Right lobe of liver (tissue), 6 donors: ENCODE measurements at regions not wholly inside any gene's neighbourhood (a gene's known extent, or its start where the extent isn't known, plus 50 kb on each side); places are given as distances from the start of the nearest gene placed in this dataset.

ENCODE experiments used
- ATAC-seq, 4 donors: fragments of 200-7000 bp; cut with Tn5 transposase; one replicate each; pipeline ENCODE4 v1.9.1; 2020; ENCODE audit warnings: mild to moderate bottlenecking in 4 of 4, moderate library complexity in 4 of 4
- DNase-seq, 3 donors: peaks; one replicate each; pipeline ENCODE4 v3.0.0-alpha.2; 2020
- H3K27ac ChIP-seq, 3 donors: fragments of 200-600 bp; one replicate each; pipeline ENCODE4 v1.8.0; 2022
- H3K27me3 ChIP-seq, 2 donors: fragments of 200-600 bp; one replicate each; pipeline ENCODE4 v1.8.0; 2022
- H3K36me3 ChIP-seq, 4 donors: fragments of 200-600 bp; sonication (generic) in 1 of 4; one replicate each; pipeline versions ENCODE4 v1.5.1 to v1.8.0; 2017 to 2022; ENCODE audit warnings: control low read depth in 1 of 4
- H3K4me1 ChIP-seq, 4 donors: fragments of 200-600 bp; sonication (generic) in 1 of 4; one replicate each; pipeline versions ENCODE4 v1.5.1 to v1.8.0; 2017 to 2022; ENCODE audit warnings: control low read depth in 1 of 4
- H3K4me3 ChIP-seq, 3 donors: fragments of 200-600 bp; one replicate each; pipeline ENCODE4 v1.8.0; 2022
- H3K9me3 ChIP-seq, 4 donors: fragments of 200-600 bp; sonication (generic) in 1 of 4; one replicate each; pipeline versions ENCODE4 v1.5.1 to v1.8.0; 2017 to 2022; ENCODE audit warnings: control low read depth in 1 of 4
- POLR2A ChIP-seq: fragments of 450-650 bp; IDR thresholded peaks from one replicate; pipeline ENCODE4 v1.6.1; 2017; ENCODE audit warnings: antibody characterized with exemption, mild to moderate bottlenecking
- WGBS: methylation state at CpG from one replicate; pipeline ENCODE4 v1.1.6; 2018; ENCODE audit warnings: low coverage, low lambda C conversion rate; ENCODE audit not compliant: insufficient coverage; ENCODE audit errors: missing lambda C conversion rate; 5-methylcytosine and 5-hydroxymethylcytosine counted together
- intact Hi-C, 2 donors: fragments of 100-400 bp; cut with DNase I; formaldehyde crosslinking; loops; one replicate each; pipeline versions ENCODE4 v1.11.2 to v1.14.1; 2022
- TF ChIP-seq, protein P1 (sequence below), 4 donors: fragments of 200-600 bp in 3 of 4; fragments of 450-650 bp in 1 of 4; IDR thresholded peaks; one replicate each; pipeline versions ENCODE4 v1.5.1 to v1.8.0; 2016 to 2022; ENCODE audit warnings: antibody characterized with exemption in 4 of 4, mild to moderate bottlenecking in 2 of 4
- donor health status: DM: no; HTN: yes; CAD: no.
- donor health status: DM: no; HTN: no; CAD: no.
- donor health status: DM: no; HTN: no; CAD: no.
- donor health status: DM: no; HTN: yes; CAD: no.
- donor health status: DM: no; HTN: yes; CAD: no.

DNA sequence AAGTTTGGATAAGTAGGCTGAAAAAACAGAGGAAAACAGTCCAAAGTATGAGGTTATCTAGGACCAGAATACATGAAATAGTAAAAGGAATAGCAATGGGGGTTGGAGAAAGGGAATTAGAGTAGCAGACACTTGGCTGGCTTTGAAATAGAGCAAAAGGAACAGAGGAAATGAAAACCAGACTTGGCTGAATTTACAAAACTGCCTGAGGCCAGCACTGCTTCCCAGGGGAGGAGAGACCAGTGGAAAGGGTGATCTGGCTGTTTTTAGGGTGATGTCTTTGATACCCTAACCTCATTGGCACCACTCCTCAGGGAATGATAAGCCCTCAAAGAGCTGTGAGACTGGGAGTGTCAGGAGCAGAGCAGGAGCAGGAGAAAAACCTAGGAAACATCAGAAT lies 413.4 kb upstream of the SLC30A5 start:
- H3K27ac ChIP-seq, result peak overlapping the region in 1 of 3 donors; percentile 15
- no peak for ATAC-seq
- intact Hi-C loops, result no loop called here

DNA sequence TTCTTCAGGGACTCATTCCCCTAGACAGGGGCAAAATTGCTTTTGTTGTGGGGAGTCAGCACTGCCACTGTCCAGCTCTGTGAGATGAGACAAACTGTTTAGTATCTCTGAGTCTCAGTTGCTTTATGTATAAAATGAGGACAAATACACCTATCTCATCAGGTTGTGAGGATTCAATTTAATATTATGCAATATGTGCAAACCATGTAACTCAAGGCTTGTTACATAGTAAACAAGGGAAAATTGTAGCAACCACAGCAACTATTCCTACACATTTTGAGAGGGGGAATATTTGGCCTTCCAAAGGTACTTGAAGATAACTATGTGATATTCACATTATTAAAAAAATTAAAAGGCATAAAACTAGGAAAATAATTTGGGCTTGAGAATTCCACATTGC lies 411.9 kb upstream of the SLC30A5 start:
- no peaks in the 10 kb centered on the region for H3K27me3 ChIP-seq
- no peaks in the 10 kb centered on the region for H3K36me3 ChIP-seq
- peaks cover 0 to 30% (median 12%) of the 10 kb centered on the region in 4 donors for H3K4me1 ChIP-seq
- no peak for DNase-seq
- ATAC-seq, result peak; percentile 23 to 61 (median 35)
- intact Hi-C loops, result no loop called here
- H3K9me3 ChIP-seq, result no peaks in the 10 kb centered on the region
- H3K27ac ChIP-seq, result peak overlapping the region in 2 of 3 donors; percentile 17 to 79
- H3K4me3 ChIP-seq, result no peak overlapping the region
- TF ChIP-seq, protein P1, sequence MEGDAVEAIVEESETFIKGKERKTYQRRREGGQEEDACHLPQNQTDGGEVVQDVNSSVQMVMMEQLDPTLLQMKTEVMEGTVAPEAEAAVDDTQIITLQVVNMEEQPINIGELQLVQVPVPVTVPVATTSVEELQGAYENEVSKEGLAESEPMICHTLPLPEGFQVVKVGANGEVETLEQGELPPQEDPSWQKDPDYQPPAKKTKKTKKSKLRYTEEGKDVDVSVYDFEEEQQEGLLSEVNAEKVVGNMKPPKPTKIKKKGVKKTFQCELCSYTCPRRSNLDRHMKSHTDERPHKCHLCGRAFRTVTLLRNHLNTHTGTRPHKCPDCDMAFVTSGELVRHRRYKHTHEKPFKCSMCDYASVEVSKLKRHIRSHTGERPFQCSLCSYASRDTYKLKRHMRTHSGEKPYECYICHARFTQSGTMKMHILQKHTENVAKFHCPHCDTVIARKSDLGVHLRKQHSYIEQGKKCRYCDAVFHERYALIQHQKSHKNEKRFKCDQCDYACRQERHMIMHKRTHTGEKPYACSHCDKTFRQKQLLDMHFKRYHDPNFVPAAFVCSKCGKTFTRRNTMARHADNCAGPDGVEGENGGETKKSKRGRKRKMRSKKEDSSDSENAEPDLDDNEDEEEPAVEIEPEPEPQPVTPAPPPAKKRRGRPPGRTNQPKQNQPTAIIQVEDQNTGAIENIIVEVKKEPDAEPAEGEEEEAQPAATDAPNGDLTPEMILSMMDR (IDR thresholded peaks at IDR 0.05), result no peak
- no peak for TF ChIP-seq POLR2A

More for the DNA sequence above, 413.4 kb upstream of the SLC30A5 start:
- H3K4me3 ChIP-seq, result no peak overlapping the region
- no peak for TF ChIP-seq POLR2A
- TF ChIP-seq, protein P1 (IDR thresholded peaks at IDR 0.05), result no peak
- no peaks in the 10 kb centered on the region for H3K27me3 ChIP-seq
- no peaks in the 10 kb centered on the region for H3K9me3 ChIP-seq
- no peak for DNase-seq
- H3K36me3 ChIP-seq, result no peaks in the 10 kb centered on the region
- peaks cover 0 to 30% (median 12%) of the 10 kb centered on the region in 4 donors for H3K4me1 ChIP-seq

DNA sequence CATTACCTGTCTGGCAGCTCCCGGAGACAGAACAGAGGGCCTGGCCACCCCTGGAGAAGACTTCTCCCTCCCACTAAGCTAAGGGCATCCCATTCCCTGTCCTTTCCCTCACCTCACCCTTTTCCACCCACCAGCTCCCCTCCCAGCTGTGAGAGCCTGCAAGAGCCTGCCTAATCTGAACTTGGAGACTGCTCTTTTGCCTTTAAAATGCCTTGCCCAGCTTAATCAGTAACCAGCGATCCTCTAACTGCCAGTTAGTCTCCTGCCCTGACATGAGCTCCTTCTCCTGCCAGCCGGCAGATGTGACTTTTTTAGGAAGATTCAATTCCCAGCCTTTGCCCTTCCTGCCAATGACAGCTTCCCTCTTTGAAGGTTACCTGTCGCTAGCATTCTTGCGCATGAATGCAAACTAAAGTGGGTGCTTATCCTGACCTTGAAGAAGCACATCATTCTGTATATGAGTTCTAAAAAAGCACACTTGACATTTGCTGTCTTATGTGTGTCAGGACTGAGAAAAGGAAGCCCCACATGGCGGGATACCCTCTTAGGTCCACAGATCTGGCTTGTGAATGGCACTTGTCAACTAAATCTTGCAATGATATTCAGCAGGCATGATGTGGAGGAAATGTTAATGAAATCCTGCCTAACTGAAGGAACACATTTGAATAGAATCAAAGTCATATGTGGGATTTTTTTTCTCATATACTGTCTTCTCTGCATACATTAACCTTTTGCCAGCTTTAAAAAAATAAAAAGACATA lies 411.2 kb upstream of the SLC30A5 start:
- peaks cover 0 to 30% (median 12%) of the 10 kb centered on the region in 4 donors for H3K4me1 ChIP-seq
- intact Hi-C loops, result no loop called here
- peak overlapping the region in 2 of 3 donors; percentile 17 to 79 for H3K27ac ChIP-seq
- H3K36me3 ChIP-seq, result no peaks in the 10 kb centered on the region
- TF ChIP-seq, protein P1 (IDR thresholded peaks at IDR 0.05), result no peak
- TF ChIP-seq POLR2A, result no peak
- 25% methylated on average over 6 of the region's 6 CpGs for WGBS
- no peaks in the 10 kb centered on the region for H3K27me3 ChIP-seq
- ATAC-seq, result peak; percentile 85 to 96 (median 93)
- H3K4me3 ChIP-seq, result no peak overlapping the region
- no peaks in the 10 kb centered on the region for H3K9me3 ChIP-seq
- peak; percentile 34 to 86 (median 78) for DNase-seq

DNA sequence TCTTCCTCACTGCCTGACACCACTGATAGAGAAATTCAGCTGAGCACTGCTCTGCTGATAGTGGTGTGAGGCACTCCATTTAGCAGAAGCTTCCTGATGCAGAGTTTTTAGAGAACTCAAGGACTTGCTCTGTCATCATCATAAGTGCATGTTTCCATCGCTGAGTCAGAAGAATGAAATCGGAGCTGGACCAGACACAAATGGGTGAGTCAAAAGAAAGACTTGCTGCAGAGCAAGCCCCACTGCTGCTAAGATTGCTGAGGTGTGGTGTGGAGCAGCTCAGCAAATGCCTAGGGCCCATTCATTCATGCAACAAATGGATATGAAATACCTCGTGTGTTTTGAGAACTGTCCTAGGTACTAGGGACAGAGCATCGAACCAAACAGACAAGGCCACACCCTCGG lies 410.2 kb upstream of the SLC30A5 start:
- intact Hi-C loops, result no loop called here
- DNase-seq (no peak), ATAC-seq (peak in 1 of 4 donors; percentile 60)
- Histone ChIP-seq H3K9me3 (no peaks in the 10 kb centered on the region), H3K4me1 (peaks cover 0 to 30% (median 12%) of the 10 kb centered on the region in 4 donors), H3K4me3 (no peak overlapping the region), H3K36me3 (no peaks in the 10 kb centered on the region), H3K27me3 (no peaks in the 10 kb centered on the region), H3K27ac (peak overlapping the region in 1 of 3 donors; percentile 79)
- 53% methylated on average over 5 of the region's 5 CpGs for WGBS
- TF ChIP-seq POLR2A, result no peak
- TF ChIP-seq, protein P1 (IDR thresholded peaks at IDR 0.05), result no peak
